Activated naive CD4-positive, alpha-beta T cell treated with anti-CD3 and anti-CD28 coated beads for 36 hours (primary cell): ENCODE measurements at regions not wholly inside any gene's neighbourhood (a gene's known extent, or its start where the extent isn't known, plus 50 kb on each side); places are given as distances from the start of the nearest gene placed in this dataset.
A peak's percentile ranks its signal among the peaks of the same experiment; 100 is the strongest.

Experiments
- CTCF ChIA-PET: fragments of 350-600 bp; sonication (Branson Sonifier 250); formaldehyde crosslinking; loops from one replicate; lab custom pipeline; 2021; ENCODE audit warnings: antibody characterized with exemption; lab: Charles Lee
- DNase-seq: peaks from one replicate; pipeline ENCODE4 v3.0.0-alpha.2; 2020
- H3K27ac Mint-ChIP-seq: one replicate; pipeline ENCODE4 v1.8.0; 2021; ENCODE audit warnings: mild to moderate bottlenecking, mixed read lengths
- H3K27me3 Mint-ChIP-seq: one replicate; pipeline ENCODE4 v1.8.0; 2021; ENCODE audit warnings: low read depth, mixed read lengths
- H3K36me3 Mint-ChIP-seq: one replicate; pipeline ENCODE4 v1.8.0; 2021; ENCODE audit warnings: low read depth, mixed read lengths
- H3K4me1 Mint-ChIP-seq: one replicate; pipeline ENCODE4 v1.8.0; 2021; ENCODE audit warnings: low read depth, mixed read lengths
- H3K4me3 Mint-ChIP-seq: one replicate; pipeline ENCODE4 v1.8.0; 2021; ENCODE audit warnings: mild to moderate bottlenecking, moderate library complexity, mixed read lengths
- H3K9me3 Mint-ChIP-seq: one replicate; pipeline ENCODE4 v1.8.0; 2021; ENCODE audit warnings: mixed read lengths
- intact Hi-C: fragments of 100-400 bp; cut with micrococcal nuclease; formaldehyde crosslinking; loops from one replicate; pipeline ENCODE4 v1.15.1; 2023

- no peaks in the 10 kb centered on the region for H3K27me3 Mint-ChIP-seq
- H3K4me3 Mint-ChIP-seq: no peak overlapping the region
- CTCF ChIA-PET: interaction anchor here (0.6 to 0.7 kb wide), 2 partner anchors 203 to 208 kb away, joined by 4 to 5 read pairs; no protein-coding TSS in a partner anchor
- intact Hi-C loops: no loop called here
- peaks cover 1% of the 10 kb centered on the region for H3K9me3 Mint-ChIP-seq
- no peak for DNase-seq
- peaks cover 28% of the 10 kb centered on the region for H3K4me1 Mint-ChIP-seq
- no peaks in the 10 kb centered on the region for H3K36me3 Mint-ChIP-seq
- H3K27ac Mint-ChIP-seq: no peak overlapping the region
Observed at GRCh38 chr6:134381959-134382358, 64.0 kb upstream of the SGK1 start.

GRCh38 chr6:134379599-134379998 is 61.7 kb upstream of the SGK1 start:
- H3K4me3 Mint-ChIP-seq: peak overlapping the region; percentile 35
- CTCF ChIA-PET: interaction anchor here (0.6 to 1.8 kb wide), 2 partner anchors 202 to 316 kb away, joined by 4 read pairs; no protein-coding TSS in a partner anchor
- intact Hi-C loops: loop anchor here (1.0 to 10.0 kb wide), 12 partner anchors 45 to 1565 kb away; partner anchors contain the start of gene RPS12
- no peaks in the 10 kb centered on the region for H3K27me3 Mint-ChIP-seq
- DNase-seq: no peak
- no peaks in the 10 kb centered on the region for H3K36me3 Mint-ChIP-seq
- H3K4me1 Mint-ChIP-seq: peaks cover 36% of the 10 kb centered on the region
- H3K9me3 Mint-ChIP-seq: no peaks in the 10 kb centered on the region
- H3K27ac Mint-ChIP-seq: peak overlapping the region; percentile 84

GRCh38 chr6:134379076-134379475 is 61.2 kb upstream of the SGK1 start:
- CTCF ChIA-PET: interaction anchor here (0.6 to 1.8 kb wide), 3 partner anchors 201 to 842 kb away, joined by 3 to 4 read pairs (median 3); no protein-coding TSS in a partner anchor
- peak overlapping the region; percentile 35 for H3K4me3 Mint-ChIP-seq

GRCh38 chr6:134378426-134378825 is 60.5 kb upstream of the SGK1 start:
- intact Hi-C loops: loop anchor here (2.0 to 10.0 kb wide), 4 partner anchors 46 to 1564 kb away; partner anchors contain the start of gene RPS12
- peak overlapping the region; percentile 84 for H3K27ac Mint-ChIP-seq

More at GRCh38 chr6:134379076-134379475, 61.2 kb upstream of the SGK1 start:
- Mint-ChIP-seq H3K27me3 (no peaks in the 10 kb centered on the region), H3K36me3 (no peaks in the 10 kb centered on the region), H3K27ac (peak overlapping the region; percentile 84), H3K9me3 (no peaks in the 10 kb centered on the region), H3K4me1 (peaks cover 40% of the 10 kb centered on the region)
- peak; percentile 87 for DNase-seq
- intact Hi-C loops: loop anchor here (1.0 to 10.0 kb wide), 12 partner anchors 46 to 1564 kb away; partner anchors contain the start of gene RPS12

GRCh38 chr6:134376785-134377184 is 58.9 kb upstream of the SGK1 start:
- Mint-ChIP-seq H3K9me3 (no peaks in the 10 kb centered on the region), H3K4me1 (peaks cover 59% of the 10 kb centered on the region), H3K36me3 (no peaks in the 10 kb centered on the region), H3K4me3 (no peak overlapping the region), H3K27me3 (no peaks in the 10 kb centered on the region), H3K27ac (peak overlapping the region; percentile 0)
- peak; percentile 17 for DNase-seq
- intact Hi-C loops: loop anchor here (10.0 kb wide), 1 partner anchor 1562 kb away; the partner anchor contains the start of gene RPS12
- CTCF ChIA-PET: no interaction called here

More at GRCh38 chr6:134378426-134378825, 60.5 kb upstream of the SGK1 start:
- H3K9me3 Mint-ChIP-seq: no peaks in the 10 kb centered on the region
- H3K36me3 Mint-ChIP-seq: no peaks in the 10 kb centered on the region
- no peak for DNase-seq
- H3K27me3 Mint-ChIP-seq: no peaks in the 10 kb centered on the region
- H3K4me1 Mint-ChIP-seq: peaks cover 45% of the 10 kb centered on the region
- CTCF ChIA-PET: interaction anchor here (0.6 to 1.3 kb wide), 2 partner anchors 200 to 843 kb away, joined by 3 read pairs; no protein-coding TSS in a partner anchor
- no peak overlapping the region for H3K4me3 Mint-ChIP-seq

GRCh38 chr6:134375220-134375580 is 57.3 kb upstream of the SGK1 start:
- no peak for DNase-seq
- Mint-ChIP-seq H3K4me3 (no peak overlapping the region), H3K9me3 (no peaks in the 10 kb centered on the region), H3K36me3 (no peaks in the 10 kb centered on the region), H3K4me1 (peaks cover 53% of the 10 kb centered on the region), H3K27ac (no peak overlapping the region), H3K27me3 (no peaks in the 10 kb centered on the region)
- CTCF ChIA-PET: interaction anchor here (0.5 to 0.9 kb wide), 3 partner anchors 47 to 449 kb away, joined by 3 to 4 read pairs (median 4); no protein-coding TSS in a partner anchor
- intact Hi-C loops: loop anchor here (10.0 kb wide), 1 partner anchor 1560 kb away; the partner anchor contains the start of gene RPS12

- H3K27ac Mint-ChIP-seq: no peak overlapping the region
- H3K27me3 Mint-ChIP-seq: no peaks in the 10 kb centered on the region
- H3K4me3 Mint-ChIP-seq: no peak overlapping the region
- CTCF ChIA-PET: interaction anchor here (0.5 to 0.9 kb wide), 4 partner anchors 48 to 449 kb away, joined by 3 to 4 read pairs (median 4); no protein-coding TSS in a partner anchor
- no peak for DNase-seq
- intact Hi-C loops: loop anchor here (10.0 kb wide), 1 partner anchor 1560 kb away; the partner anchor contains the start of gene RPS12
- no peaks in the 10 kb centered on the region for H3K9me3 Mint-ChIP-seq
- no peaks in the 10 kb centered on the region for H3K36me3 Mint-ChIP-seq
- peaks cover 49% of the 10 kb centered on the region for H3K4me1 Mint-ChIP-seq
Observed at GRCh38 chr6:134374491-134375219, 56.7 kb upstream of the SGK1 start.

- Mint-ChIP-seq H3K9me3 (no peaks in the 10 kb centered on the region), H3K27ac (no peak overlapping the region), H3K4me1 (peaks cover 44% of the 10 kb centered on the region), H3K36me3 (no peaks in the 10 kb centered on the region), H3K4me3 (no peak overlapping the region), H3K27me3 (no peaks in the 10 kb centered on the region)
- no peak for DNase-seq
- CTCF ChIA-PET: interaction anchor here (0.6 kb wide), 1 partner anchor 64 kb away, joined by 3 read pairs; no protein-coding TSS in a partner anchor
- intact Hi-C loops: loop anchor here (1.0 to 10.0 kb wide), 5 partner anchors 21 to 1559 kb away; partner anchors contain the start of gene RPS12
Observed at GRCh38 chr6:134373993-134374392, 56.1 kb upstream of the SGK1 start.

- Mint-ChIP-seq H3K4me3 (no peak overlapping the region), H3K27me3 (no peaks in the 10 kb centered on the region), H3K36me3 (no peaks in the 10 kb centered on the region), H3K9me3 (no peaks in the 10 kb centered on the region), H3K4me1 (peaks cover 38% of the 10 kb centered on the region), H3K27ac (peak overlapping the region; percentile 4)
- peak; percentile 61 for DNase-seq
- CTCF ChIA-PET: no interaction called here
- intact Hi-C loops: loop anchor here (1.0 to 10.0 kb wide), 5 partner anchors 20 to 1559 kb away; partner anchors contain the start of gene RPS12
Observed at GRCh38 chr6:134373282-134373922, 55.5 kb upstream of the SGK1 start.

GRCh38 chr6:134372603-134373281 is 54.8 kb upstream of the SGK1 start:
- intact Hi-C loops: loop anchor here (1.0 to 10.0 kb wide), 5 partner anchors 19 to 1558 kb away; partner anchors contain the start of gene RPS12
- H3K4me1 Mint-ChIP-seq: peaks cover 37% of the 10 kb centered on the region
- no peaks in the 10 kb centered on the region for H3K9me3 Mint-ChIP-seq
- no peak for DNase-seq
- H3K4me3 Mint-ChIP-seq: no peak overlapping the region
- no peaks in the 10 kb centered on the region for H3K27me3 Mint-ChIP-seq
- CTCF ChIA-PET: no interaction called here
- peak overlapping the region; percentile 4 for H3K27ac Mint-ChIP-seq
- H3K36me3 Mint-ChIP-seq: no peaks in the 10 kb centered on the region

GRCh38 chr6:134368670-134369069 is 50.8 kb upstream of the SGK1 start:
- no peaks in the 10 kb centered on the region for H3K27me3 Mint-ChIP-seq
- CTCF ChIA-PET: interaction anchor here (0.5 to 1.0 kb wide), 2 partner anchors 190 to 1308 kb away, joined by 3 to 5 read pairs; no protein-coding TSS in a partner anchor
- H3K4me1 Mint-ChIP-seq: peaks cover 20% of the 10 kb centered on the region
- H3K4me3 Mint-ChIP-seq: no peak overlapping the region
- intact Hi-C loops: no loop called here
- no peak for DNase-seq
- H3K36me3 Mint-ChIP-seq: no peaks in the 10 kb centered on the region
- no peaks in the 10 kb centered on the region for H3K9me3 Mint-ChIP-seq
- no peak overlapping the region for H3K27ac Mint-ChIP-seq
